DMS53 treated with DMSO at 0.1 percent for 48 hours (cell line): ENCODE measurements at regions not wholly inside any gene's neighbourhood (a gene's known extent, or its start where the extent isn't known, plus 50 kb on each side); places are given as distances from the start of the nearest gene placed in this dataset.

Experiments
- DNase-seq: peaks from one replicate; lab custom pipeline; 2025; ENCODE audit not compliant: unreplicated experiment; lab: John Stamatoyannopoulos, UW

GRCh38 chr11:26839911-26840698 is 118.2 kb upstream of the SLC5A12 start:
- no peak for DNase-seq

GRCh38 chr11:26841818-26842473 is 120.1 kb upstream of the SLC5A12 start:
- DNase-seq, result no peak

- no peak for DNase-seq
Observed at GRCh38 chr11:26842478-26843282, 120.8 kb upstream of the SLC5A12 start.

- no peak for DNase-seq
Observed at GRCh38 chr11:26843539-26843938, 121.7 kb upstream of the SLC5A12 start.

GRCh38 chr11:26844963-26845362 is 123.1 kb upstream of the SLC5A12 start:
- DNase-seq, result no peak

- no peak for DNase-seq
Observed at GRCh38 chr11:26846227-26846626, 124.4 kb upstream of the SLC5A12 start.

GRCh38 chr11:26847459-26847858 is 125.6 kb upstream of the SLC5A12 start:
- DNase-seq, result no peak

- DNase-seq, result no peak
Observed at GRCh38 chr11:26847977-26848376, 126.1 kb upstream of the SLC5A12 start.

GRCh38 chr11:26849036-26849435 is 127.2 kb upstream of the SLC5A12 start:
- DNase-seq, result no peak

- DNase-seq, result no peak
Observed at GRCh38 chr11:26851291-26851690, 129.4 kb upstream of the SLC5A12 start.

GRCh38 chr11:26851696-26852095 is 129.8 kb upstream of the SLC5A12 start:
- DNase-seq, result no peak

- DNase-seq, result no peak
Observed at GRCh38 chr11:26858098-26858497, 135.8 kb upstream of the FIBIN start.

- no peak for DNase-seq
Observed at GRCh38 chr11:26859416-26859815, 134.5 kb upstream of the FIBIN start.

- no peak for DNase-seq
Observed at GRCh38 chr11:26860091-26860780, 133.7 kb upstream of the FIBIN start.

- DNase-seq, result no peak
Observed at GRCh38 chr11:26860895-26861294, 133.0 kb upstream of the FIBIN start.

- DNase-seq, result no peak
Observed at GRCh38 chr11:26862801-26863200, 131.1 kb upstream of the FIBIN start.

- no peak for DNase-seq
Observed at GRCh38 chr11:26865703-26866102, 128.2 kb upstream of the FIBIN start.

GRCh38 chr11:26867286-26867685 is 126.6 kb upstream of the FIBIN start:
- no peak for DNase-seq

GRCh38 chr11:26878959-26879581 is 114.8 kb upstream of the FIBIN start:
- no peak for DNase-seq

GRCh38 chr11:26882363-26882880 is 111.5 kb upstream of the FIBIN start:
- DNase-seq, result peak; percentile 15

- DNase-seq, result no peak
Observed at GRCh38 chr11:26891501-26891900, 102.4 kb upstream of the FIBIN start.
